Activated naive CD4-positive, alpha-beta T cell treated with anti-CD3 and anti-CD28 coated beads for 36 hours (primary cell): ENCODE measurements at regions not wholly inside any gene's neighbourhood (a gene's known extent, or its start where the extent isn't known, plus 50 kb on each side); places are given as distances from the start of the nearest gene placed in this dataset.

ENCODE experiments used
- CTCF ChIA-PET: fragments of 350-600 bp; sonication (Branson Sonifier 250); formaldehyde crosslinking; loops from one replicate; lab custom pipeline; 2021; ENCODE audit warnings: antibody characterized with exemption; lab: Charles Lee
- DNase-seq: peaks from one replicate; pipeline ENCODE4 v3.0.0-alpha.2; 2020
- H3K27ac Mint-ChIP-seq: one replicate; pipeline ENCODE4 v1.8.0; 2021; ENCODE audit warnings: mild to moderate bottlenecking, mixed read lengths
- H3K27me3 Mint-ChIP-seq: one replicate; pipeline ENCODE4 v1.8.0; 2021; ENCODE audit warnings: low read depth, mixed read lengths
- H3K36me3 Mint-ChIP-seq: one replicate; pipeline ENCODE4 v1.8.0; 2021; ENCODE audit warnings: low read depth, mixed read lengths
- H3K4me1 Mint-ChIP-seq: one replicate; pipeline ENCODE4 v1.8.0; 2021; ENCODE audit warnings: low read depth, mixed read lengths
- H3K4me3 Mint-ChIP-seq: one replicate; pipeline ENCODE4 v1.8.0; 2021; ENCODE audit warnings: mild to moderate bottlenecking, moderate library complexity, mixed read lengths
- H3K9me3 Mint-ChIP-seq: one replicate; pipeline ENCODE4 v1.8.0; 2021; ENCODE audit warnings: mixed read lengths
- intact Hi-C: fragments of 100-400 bp; cut with micrococcal nuclease; formaldehyde crosslinking; loops from one replicate; pipeline ENCODE4 v1.15.1; 2023

DNA sequence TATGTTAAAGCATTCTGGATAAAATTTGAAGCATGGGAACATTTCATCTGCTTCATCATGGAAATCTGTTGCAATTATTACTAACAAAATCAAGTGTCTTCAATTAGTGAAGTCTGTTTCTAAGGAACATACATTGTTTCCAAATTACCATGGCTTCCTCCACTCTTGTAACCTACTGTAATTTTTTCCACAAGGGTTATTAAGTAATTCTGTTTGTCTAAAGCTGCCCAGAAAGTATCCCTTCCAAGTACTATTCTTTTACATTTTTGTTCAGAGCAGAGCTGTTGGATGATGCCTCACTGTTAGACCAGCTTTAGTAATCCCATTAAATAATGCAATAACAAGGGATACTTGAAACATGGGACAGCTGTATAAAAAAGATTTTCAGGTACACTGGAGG, 483.5 kb upstream of the CD180 start:
- Mint-ChIP-seq H3K4me3 (no peak overlapping the region), H3K9me3 (no peaks in the 10 kb centered on the region), H3K27me3 (no peaks in the 10 kb centered on the region), H3K27ac (no peak overlapping the region), H3K4me1 (no peaks in the 10 kb centered on the region), H3K36me3 (no peaks in the 10 kb centered on the region)
- CTCF ChIA-PET = no interaction called here
- intact Hi-C loops = no loop called here
- no peak for DNase-seq

DNA sequence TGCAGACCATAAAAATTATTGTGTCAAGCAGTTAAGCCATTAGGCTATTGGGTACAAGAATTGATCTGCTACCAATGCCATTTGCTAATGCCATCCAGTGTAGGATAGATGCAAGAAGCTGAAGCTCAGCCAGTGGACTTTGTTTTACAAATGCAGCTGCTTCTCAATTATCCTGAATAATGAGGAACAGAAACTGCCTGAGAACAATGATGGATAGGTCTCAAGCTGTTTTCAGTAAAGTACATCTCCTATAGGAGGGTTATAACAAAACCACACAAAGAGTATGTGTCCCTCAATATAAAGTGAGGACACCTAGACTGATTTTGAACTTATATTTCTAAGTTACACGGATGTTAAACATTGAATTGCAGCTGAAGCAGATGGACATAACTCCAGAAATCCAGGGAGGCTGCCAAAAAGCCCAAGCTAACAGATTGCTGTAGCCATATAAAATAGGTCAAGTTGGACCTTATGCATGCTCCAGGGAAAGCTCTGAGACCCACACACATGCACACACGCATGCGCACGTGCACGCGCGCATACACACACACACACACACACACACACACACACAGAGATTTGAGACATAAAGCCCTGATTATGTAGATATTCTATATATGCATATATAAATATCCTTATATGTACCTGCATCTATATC, 482.7 kb upstream of the CD180 start:
- Mint-ChIP-seq H3K27ac (no peak overlapping the region), H3K9me3 (no peaks in the 10 kb centered on the region), H3K36me3 (no peaks in the 10 kb centered on the region), H3K4me1 (no peaks in the 10 kb centered on the region), H3K27me3 (no peaks in the 10 kb centered on the region), H3K4me3 (no peak overlapping the region)
- DNase-seq = no peak
- CTCF ChIA-PET = no interaction called here
- intact Hi-C loops = no loop called here

DNA sequence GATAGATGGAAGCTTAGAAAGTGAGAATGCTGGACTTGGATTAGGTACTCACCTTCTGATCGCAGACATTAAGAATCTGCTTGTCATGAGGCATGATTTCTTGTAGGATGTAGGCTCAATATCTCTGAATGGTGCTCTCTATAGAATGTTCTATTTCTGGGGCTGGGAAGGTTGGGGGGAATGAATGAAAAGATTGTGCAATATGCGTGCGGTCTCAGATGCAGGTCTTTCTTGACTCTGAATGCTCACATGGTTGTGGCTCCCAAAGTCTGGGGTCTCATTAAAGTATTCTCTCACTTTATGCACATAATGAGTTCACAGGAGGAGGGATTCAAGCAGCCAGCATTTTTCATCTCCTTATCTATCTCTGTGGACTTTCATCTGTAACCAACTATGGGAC, 482.0 kb upstream of the CD180 start:
- no peaks in the 10 kb centered on the region for H3K4me1 Mint-ChIP-seq
- intact Hi-C loops = no loop called here
- CTCF ChIA-PET = no interaction called here
- no peaks in the 10 kb centered on the region for H3K27me3 Mint-ChIP-seq
- no peaks in the 10 kb centered on the region for H3K9me3 Mint-ChIP-seq
- no peak overlapping the region for H3K4me3 Mint-ChIP-seq
- no peak for DNase-seq
- no peaks in the 10 kb centered on the region for H3K36me3 Mint-ChIP-seq
- no peak overlapping the region for H3K27ac Mint-ChIP-seq

DNA sequence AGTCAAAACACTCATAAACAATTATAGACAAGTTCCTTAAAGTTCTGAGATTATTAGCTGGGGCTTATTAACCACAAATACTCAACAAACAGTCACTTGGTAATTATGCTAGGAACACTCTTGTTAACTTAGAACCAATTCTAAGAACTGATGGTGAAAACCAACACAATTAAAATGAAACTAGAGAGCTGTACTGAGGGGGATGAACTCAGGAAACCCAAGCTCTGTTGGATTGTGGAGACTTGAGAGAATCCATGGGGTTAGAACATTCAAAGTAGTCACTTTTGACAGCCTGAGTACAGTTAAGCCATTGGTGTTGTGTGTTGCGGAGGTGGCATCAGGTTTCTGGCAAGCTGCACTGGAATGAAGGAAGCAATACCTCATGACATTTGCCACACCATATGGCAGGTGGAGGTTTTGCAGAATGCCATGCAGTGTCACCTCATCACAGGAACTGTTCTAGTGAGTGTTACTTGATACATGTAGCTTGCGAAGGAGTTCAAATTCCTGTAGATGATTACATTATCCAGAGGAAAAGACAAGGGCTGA, 480.9 kb upstream of the CD180 start:
- intact Hi-C loops = no loop called here

DNA sequence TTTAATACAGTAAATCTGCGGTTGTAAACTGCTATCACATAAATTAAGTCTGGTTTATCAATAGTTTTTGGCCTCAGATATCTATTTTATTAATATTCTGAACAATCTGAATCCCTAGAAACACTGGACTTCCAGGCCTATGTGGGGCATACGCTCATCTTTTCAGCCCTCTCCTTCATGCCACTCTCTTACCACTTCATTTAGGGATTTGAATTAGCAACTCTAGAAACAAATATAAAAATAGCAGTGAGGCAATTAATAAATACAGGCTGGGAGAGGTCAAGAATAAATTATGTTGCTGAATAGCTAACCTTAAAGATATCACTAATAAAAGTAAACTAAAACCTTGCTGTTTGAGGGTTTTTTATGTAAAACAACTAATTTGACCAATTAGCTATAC, 480.3 kb upstream of the CD180 start:
- H3K27me3 Mint-ChIP-seq = no peaks in the 10 kb centered on the region
- intact Hi-C loops = no loop called here

More for the DNA sequence above, 480.9 kb upstream of the CD180 start:
- H3K4me3 Mint-ChIP-seq = no peak overlapping the region
- H3K36me3 Mint-ChIP-seq = no peaks in the 10 kb centered on the region
- DNase-seq = no peak
- H3K9me3 Mint-ChIP-seq = no peaks in the 10 kb centered on the region
- H3K27ac Mint-ChIP-seq = no peak overlapping the region
- no peaks in the 10 kb centered on the region for H3K27me3 Mint-ChIP-seq
- CTCF ChIA-PET = no interaction called here
- no peaks in the 10 kb centered on the region for H3K4me1 Mint-ChIP-seq

DNA sequence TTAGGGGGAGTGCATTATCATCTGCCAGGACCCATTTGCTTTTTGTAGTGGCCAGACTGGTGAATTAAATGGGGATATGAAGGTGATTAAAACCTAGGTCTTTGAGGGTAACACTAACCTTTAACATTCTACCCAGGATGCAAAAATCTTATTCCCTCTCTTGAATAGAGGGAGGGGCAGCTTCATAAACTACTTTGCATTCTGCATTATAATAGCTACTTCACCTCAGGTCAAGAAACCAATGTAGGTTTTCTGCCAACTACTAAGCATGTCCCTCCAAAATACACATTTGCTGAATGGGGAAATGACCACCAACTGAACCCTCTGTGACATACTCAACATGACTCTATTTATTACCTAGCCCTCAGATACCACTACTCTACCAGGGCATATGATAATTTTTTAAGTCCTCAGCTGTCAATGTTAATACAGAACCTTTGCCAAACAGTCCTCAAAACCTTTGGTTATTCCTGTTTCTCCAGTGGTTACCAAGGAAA, 477.6 kb upstream of the CD180 start:
- intact Hi-C loops = no loop called here
- H3K27ac Mint-ChIP-seq = no peak overlapping the region
- H3K4me1 Mint-ChIP-seq = no peaks in the 10 kb centered on the region
- DNase-seq = no peak
- no peaks in the 10 kb centered on the region for H3K9me3 Mint-ChIP-seq
- H3K4me3 Mint-ChIP-seq = no peak overlapping the region
- H3K27me3 Mint-ChIP-seq = no peaks in the 10 kb centered on the region
- CTCF ChIA-PET = no interaction called here
- H3K36me3 Mint-ChIP-seq = no peaks in the 10 kb centered on the region

More for the DNA sequence above, 480.3 kb upstream of the CD180 start:
- H3K27ac Mint-ChIP-seq = no peak overlapping the region
- no peaks in the 10 kb centered on the region for H3K36me3 Mint-ChIP-seq
- CTCF ChIA-PET = no interaction called here
- no peaks in the 10 kb centered on the region for H3K4me1 Mint-ChIP-seq
- H3K9me3 Mint-ChIP-seq = no peaks in the 10 kb centered on the region
- no peak for DNase-seq
- H3K4me3 Mint-ChIP-seq = no peak overlapping the region

DNA sequence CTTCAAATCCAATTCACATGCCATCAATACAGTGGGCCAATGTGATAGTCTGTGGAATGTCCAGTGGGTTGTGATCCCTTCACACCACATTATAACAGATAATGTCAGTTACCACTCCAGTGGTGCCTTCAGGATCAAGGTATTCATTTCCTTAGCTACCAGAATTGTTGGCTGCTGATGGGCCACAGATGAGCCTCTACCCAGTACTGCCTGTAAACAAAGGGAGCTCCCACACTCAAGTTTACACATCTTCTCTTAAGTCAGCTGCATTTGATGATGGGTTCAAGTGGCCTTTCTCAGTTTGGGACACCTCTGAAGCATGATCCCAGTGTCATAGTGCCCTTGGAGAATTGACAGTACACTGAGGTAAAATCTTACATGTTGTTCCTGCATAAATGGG, 477.0 kb upstream of the CD180 start:
- no peak for DNase-seq
- H3K9me3 Mint-ChIP-seq = no peaks in the 10 kb centered on the region
- intact Hi-C loops = no loop called here
- no peak overlapping the region for H3K4me3 Mint-ChIP-seq
- no peak overlapping the region for H3K27ac Mint-ChIP-seq
- H3K4me1 Mint-ChIP-seq = no peaks in the 10 kb centered on the region
- CTCF ChIA-PET = no interaction called here
- H3K27me3 Mint-ChIP-seq = no peaks in the 10 kb centered on the region
- H3K36me3 Mint-ChIP-seq = no peaks in the 10 kb centered on the region

DNA sequence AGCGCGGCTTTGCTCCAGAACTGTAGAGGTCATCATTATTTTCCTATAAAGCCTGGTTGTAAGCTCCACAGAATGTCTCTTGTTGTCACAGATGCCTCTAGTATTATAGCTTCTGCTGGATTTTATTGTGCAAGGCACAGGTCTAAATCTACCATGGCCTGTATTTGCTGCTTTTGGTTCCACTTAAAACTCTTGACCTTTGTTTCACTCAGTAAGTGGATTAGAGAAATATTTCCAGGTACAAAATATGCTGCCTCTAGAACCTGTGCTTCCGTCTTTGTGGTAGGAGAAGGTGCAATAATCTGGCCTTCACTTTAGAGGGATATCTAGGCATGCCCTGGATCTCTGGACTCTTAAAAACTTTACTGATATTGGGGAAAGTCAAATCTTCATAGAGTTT, 476.6 kb upstream of the CD180 start:
- CTCF ChIA-PET = no interaction called here
- intact Hi-C loops = no loop called here
- Mint-ChIP-seq H3K4me1 (no peaks in the 10 kb centered on the region), H3K36me3 (no peaks in the 10 kb centered on the region), H3K27ac (no peak overlapping the region), H3K27me3 (no peaks in the 10 kb centered on the region), H3K4me3 (no peak overlapping the region), H3K9me3 (no peaks in the 10 kb centered on the region)
- DNase-seq = no peak

DNA sequence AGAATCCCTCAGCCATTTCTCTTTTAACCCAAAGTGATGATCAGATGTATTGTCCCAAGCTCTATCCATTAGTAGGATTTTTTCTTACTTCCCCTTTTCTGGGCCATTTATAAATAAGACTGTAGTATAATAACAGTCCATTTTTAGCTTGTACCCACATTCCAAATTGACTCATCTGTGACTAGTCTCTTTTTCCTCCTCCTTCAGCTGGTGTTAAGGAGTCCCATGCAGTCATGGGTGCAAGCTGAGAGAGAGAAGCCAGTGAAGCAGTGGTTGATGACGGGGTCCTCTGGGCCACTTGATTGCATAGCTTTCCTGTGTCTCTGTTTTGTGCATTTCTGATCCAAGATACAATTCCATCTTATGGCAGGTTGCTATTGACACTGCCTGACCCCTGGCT, 476.0 kb upstream of the CD180 start:
- H3K9me3 Mint-ChIP-seq = no peaks in the 10 kb centered on the region

DNA sequence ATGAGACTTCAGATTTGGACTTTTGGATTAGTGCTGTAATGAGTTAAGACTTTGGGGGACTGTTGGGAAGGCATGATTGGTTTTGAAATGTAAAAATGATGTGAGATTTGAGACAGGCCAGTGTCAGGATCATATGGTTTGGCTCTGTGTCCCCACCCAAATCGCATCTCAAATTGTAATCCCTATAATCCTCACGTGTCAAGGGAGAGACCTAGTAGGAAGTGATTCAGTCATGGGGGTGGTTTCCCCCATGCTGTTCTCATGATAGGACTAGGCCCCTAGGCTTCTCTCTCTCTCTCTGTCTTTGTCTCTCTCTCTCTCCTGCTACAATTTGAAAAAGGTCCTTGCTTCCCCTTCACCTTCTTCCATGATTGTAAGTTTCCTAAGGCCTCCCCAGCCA, 473.3 kb upstream of the CD180 start:
- no peaks in the 10 kb centered on the region for H3K36me3 Mint-ChIP-seq
- H3K9me3 Mint-ChIP-seq = peaks cover 12% of the 10 kb centered on the region
- H3K27ac Mint-ChIP-seq = no peak overlapping the region
- no peaks in the 10 kb centered on the region for H3K4me1 Mint-ChIP-seq
- H3K4me3 Mint-ChIP-seq = no peak overlapping the region
- no peaks in the 10 kb centered on the region for H3K27me3 Mint-ChIP-seq
- intact Hi-C loops = no loop called here
- CTCF ChIA-PET = no interaction called here
- no peak for DNase-seq

More for the DNA sequence above, 476.0 kb upstream of the CD180 start:
- H3K27me3 Mint-ChIP-seq = no peaks in the 10 kb centered on the region
- no peak overlapping the region for H3K27ac Mint-ChIP-seq
- intact Hi-C loops = no loop called here
- CTCF ChIA-PET = no interaction called here
- H3K4me3 Mint-ChIP-seq = no peak overlapping the region
- no peaks in the 10 kb centered on the region for H3K36me3 Mint-ChIP-seq
- H3K4me1 Mint-ChIP-seq = no peaks in the 10 kb centered on the region
- no peak for DNase-seq

DNA sequence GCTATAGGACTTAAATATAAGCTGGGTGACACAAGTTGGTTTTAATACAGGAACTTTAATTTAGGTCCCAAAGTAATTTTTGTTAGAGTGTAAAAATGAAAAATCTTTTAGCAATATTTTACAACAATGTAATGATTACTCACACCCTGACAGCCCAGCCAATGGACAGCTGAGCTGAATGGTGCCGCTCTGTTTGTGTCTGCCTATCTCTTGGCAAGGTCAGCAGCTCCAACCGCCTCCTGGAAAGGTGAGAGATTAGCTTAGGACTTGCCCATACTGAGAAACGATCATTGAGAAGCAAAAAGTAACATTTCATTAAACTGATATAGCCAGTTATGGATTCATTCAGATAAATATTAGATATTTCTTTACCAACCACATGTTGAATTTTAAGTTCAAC, 463.6 kb upstream of the CD180 start:
- H3K36me3 Mint-ChIP-seq = no peaks in the 10 kb centered on the region
- H3K9me3 Mint-ChIP-seq = no peaks in the 10 kb centered on the region
- CTCF ChIA-PET = no interaction called here
- intact Hi-C loops = no loop called here
- no peak for DNase-seq
- no peak overlapping the region for H3K4me3 Mint-ChIP-seq
- no peaks in the 10 kb centered on the region for H3K4me1 Mint-ChIP-seq
- H3K27ac Mint-ChIP-seq = no peak overlapping the region
- no peaks in the 10 kb centered on the region for H3K27me3 Mint-ChIP-seq

DNA sequence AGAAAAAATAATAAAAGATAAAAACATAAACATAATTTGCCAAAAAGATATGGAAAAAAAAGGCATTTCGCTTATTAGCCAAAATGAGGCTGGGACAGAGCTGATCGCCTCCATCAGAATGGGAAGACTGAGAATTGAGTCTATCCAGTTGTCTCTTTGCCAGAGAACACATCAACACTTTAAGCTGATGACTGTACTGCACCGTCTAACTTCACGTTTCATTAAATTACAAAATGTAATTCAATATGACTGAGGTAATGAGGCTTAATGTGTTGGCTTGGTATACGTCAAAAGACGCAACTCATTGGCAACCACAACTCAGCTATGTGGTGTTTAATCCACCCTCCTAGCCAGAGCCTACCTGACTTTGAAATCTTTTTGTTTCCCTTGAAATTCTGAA, 462.7 kb upstream of the CD180 start:
- H3K4me3 Mint-ChIP-seq = no peak overlapping the region
- no peaks in the 10 kb centered on the region for H3K27me3 Mint-ChIP-seq
- intact Hi-C loops = loop anchor here (10.0 kb wide), 1 partner anchor 414 kb away; no protein-coding TSS in a partner anchor
- no peaks in the 10 kb centered on the region for H3K9me3 Mint-ChIP-seq
- H3K27ac Mint-ChIP-seq = no peak overlapping the region
- no peak for DNase-seq
- no peaks in the 10 kb centered on the region for H3K36me3 Mint-ChIP-seq
- no peaks in the 10 kb centered on the region for H3K4me1 Mint-ChIP-seq
- CTCF ChIA-PET = no interaction called here

DNA sequence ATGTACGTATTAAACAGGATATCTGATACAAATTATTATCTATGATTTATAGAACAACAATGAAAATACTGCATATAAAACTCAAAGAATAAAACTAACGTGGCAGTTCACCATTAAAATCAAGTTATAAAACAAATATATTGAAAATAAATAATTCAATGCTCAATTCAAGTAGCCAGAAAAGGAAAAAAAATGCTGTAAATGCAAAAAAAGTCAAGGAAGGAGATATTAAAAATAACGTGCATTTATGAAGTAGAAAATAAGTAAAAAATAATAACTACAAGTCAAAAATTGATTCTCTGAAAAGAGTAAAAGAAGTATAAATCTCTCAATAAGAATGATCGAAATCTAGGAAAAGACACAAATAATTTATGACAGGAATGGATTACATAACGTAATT, 460.5 kb upstream of the CD180 start:
- Mint-ChIP-seq H3K27me3 (no peaks in the 10 kb centered on the region), H3K4me3 (no peak overlapping the region), H3K36me3 (no peaks in the 10 kb centered on the region), H3K27ac (no peak overlapping the region), H3K4me1 (peaks cover 1% of the 10 kb centered on the region), H3K9me3 (no peaks in the 10 kb centered on the region)
- CTCF ChIA-PET = no interaction called here
- intact Hi-C loops = loop anchor here (10.0 kb wide), 1 partner anchor 412 kb away; no protein-coding TSS in a partner anchor
- no peak for DNase-seq
